Skin epidermis (tissue), 12 donors: ENCODE measurements at regions not wholly inside any gene's neighbourhood (a gene's known extent, or its start where the extent isn't known, plus 50 kb on each side); places are given as distances from the start of the nearest gene placed in this dataset.

ENCODE experiments used
- H3K27ac ChIP-seq, 21 experiments: fragments of 200-600 bp; sonication (generic) in 11 of 21; one replicate each; pipeline ENCODE4 v1.5.0; 2020; ENCODE audit warnings: mild to moderate bottlenecking in 3 of 21, inconsistent platforms in 2 of 21, moderate library complexity in 2 of 21
- H3K4me3 ChIP-seq, 7 experiments: fragments of 200-600 bp; sonication (generic) in 2 of 7; one replicate each; pipeline ENCODE4 v1.5.0; 2020; ENCODE audit warnings: inconsistent platforms in 2 of 7, mild to moderate bottlenecking in 2 of 7, moderate library complexity in 1 of 7

DNA sequence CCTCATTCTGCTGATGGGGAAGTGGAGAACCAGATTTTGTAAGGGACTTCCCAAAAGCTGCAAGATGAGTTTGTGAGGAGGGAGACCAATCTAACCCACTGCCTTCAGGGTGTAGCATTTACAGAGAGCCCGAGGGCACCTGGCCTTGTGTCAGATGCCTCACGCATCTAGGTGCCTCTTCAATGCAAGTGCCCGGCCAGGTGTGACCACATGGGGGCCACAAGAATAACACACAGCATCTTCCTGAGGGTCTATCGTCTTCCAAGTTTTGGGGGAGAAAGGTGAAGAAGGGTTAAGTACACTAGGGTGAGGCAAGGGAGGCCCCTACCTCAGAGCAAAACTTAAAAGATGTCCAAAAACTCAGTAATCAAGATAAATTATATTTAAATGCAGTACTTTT is 401.7 kb upstream of the CDH5 start:
- no peak overlapping the region for H3K4me3 ChIP-seq

GRCh38 chr16:65961476-65962143 is 404.9 kb upstream of the CDH5 start:
- Histone ChIP-seq H3K27ac (no peak overlapping the region), H3K4me3 (no peak overlapping the region)

More for the DNA sequence above, 401.7 kb upstream of the CDH5 start:
- no peak overlapping the region for H3K27ac ChIP-seq

GRCh38 chr16:65959983-65960382 is 406.5 kb upstream of the CDH5 start:
- Histone ChIP-seq H3K27ac (no peak overlapping the region), H3K4me3 (no peak overlapping the region)

GRCh38 chr16:65958086-65958485 is 408.4 kb upstream of the CDH5 start:
- Histone ChIP-seq H3K4me3 (no peak overlapping the region), H3K27ac (no peak overlapping the region)

DNA sequence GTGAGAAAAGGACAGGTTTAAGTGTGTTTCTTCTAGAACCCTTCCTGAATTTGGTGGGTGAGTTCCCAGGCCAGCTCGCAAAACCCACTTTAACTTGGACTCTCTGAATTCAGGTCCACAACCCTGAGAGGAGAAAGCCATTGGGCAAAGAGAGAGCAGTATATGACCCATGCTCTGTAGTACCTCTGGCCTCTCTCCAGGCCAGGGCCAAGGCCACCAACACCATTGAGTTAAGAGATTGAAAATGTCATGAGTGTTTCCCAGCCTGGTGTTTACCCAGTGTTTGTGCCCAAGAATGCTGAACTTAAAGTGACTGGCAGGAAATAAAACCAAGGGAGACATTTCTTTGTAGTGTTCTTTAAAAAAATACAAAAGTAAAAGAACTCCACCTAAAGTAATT is 410.4 kb upstream of the CDH5 start:
- Histone ChIP-seq H3K27ac (no peak overlapping the region), H3K4me3 (no peak overlapping the region)

GRCh38 chr16:65954446-65954845 is 412.0 kb upstream of the CDH5 start:
- no peak overlapping the region for H3K4me3 ChIP-seq

GRCh38 chr16:65950211-65950610 is 416.3 kb upstream of the CDH5 start:
- H3K27ac ChIP-seq, result no peak overlapping the region
- H3K4me3 ChIP-seq, result no peak overlapping the region

More at GRCh38 chr16:65954446-65954845, 412.0 kb upstream of the CDH5 start:
- no peak overlapping the region for H3K27ac ChIP-seq

- Histone ChIP-seq H3K4me3 (no peak overlapping the region), H3K27ac (no peak overlapping the region)
Observed at GRCh38 chr16:65948361-65948760, 418.1 kb upstream of the CDH5 start.

- Histone ChIP-seq H3K27ac (no peak overlapping the region), H3K4me3 (no peak overlapping the region)
Observed at GRCh38 chr16:65947951-65948350, 418.5 kb upstream of the CDH5 start.

- no peak overlapping the region for H3K27ac ChIP-seq
- no peak overlapping the region for H3K4me3 ChIP-seq
Observed at GRCh38 chr16:65945493-65945892, 421.0 kb upstream of the CDH5 start.

DNA sequence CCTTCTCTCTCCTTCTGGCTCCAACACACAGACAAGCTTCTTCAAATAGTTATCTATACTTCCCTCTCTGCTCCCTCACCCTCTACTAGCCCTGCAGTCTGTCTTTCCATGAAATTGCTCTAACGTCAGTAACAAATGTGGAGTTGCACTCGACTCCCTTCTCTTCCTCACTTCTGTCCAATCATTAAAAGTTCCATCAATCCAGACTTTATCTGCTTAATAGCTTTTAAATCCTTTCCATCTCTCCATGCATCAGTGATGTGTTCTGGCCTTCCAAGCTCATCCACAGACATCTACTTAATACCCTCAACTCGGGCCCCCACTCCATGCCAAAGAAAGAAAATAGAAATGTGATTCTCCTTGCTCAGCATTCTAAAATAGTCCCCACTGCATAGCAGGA is 422.1 kb upstream of the CDH5 start:
- Histone ChIP-seq H3K27ac (no peak overlapping the region), H3K4me3 (no peak overlapping the region)

DNA sequence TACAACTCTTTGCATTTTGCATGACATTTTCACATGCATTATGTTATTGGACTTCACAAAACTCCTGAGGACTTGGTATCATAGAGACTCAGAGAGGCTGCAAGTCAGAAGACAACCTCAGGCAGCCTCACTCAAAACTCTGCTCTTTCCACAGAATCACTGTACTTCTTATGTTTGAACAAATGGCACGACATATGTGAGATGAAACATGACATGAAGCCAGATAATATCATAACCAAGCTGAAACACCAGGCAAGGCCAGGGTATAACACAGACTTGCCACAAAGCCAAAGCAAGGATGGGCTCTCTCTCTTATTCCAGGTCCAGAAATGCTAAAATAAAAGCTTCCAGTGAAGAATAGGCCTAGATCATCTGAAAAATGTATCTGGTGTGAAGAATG is 425.8 kb upstream of the CDH5 start:
- H3K4me3 ChIP-seq, result no peak overlapping the region
- H3K27ac ChIP-seq, result no peak overlapping the region

DNA sequence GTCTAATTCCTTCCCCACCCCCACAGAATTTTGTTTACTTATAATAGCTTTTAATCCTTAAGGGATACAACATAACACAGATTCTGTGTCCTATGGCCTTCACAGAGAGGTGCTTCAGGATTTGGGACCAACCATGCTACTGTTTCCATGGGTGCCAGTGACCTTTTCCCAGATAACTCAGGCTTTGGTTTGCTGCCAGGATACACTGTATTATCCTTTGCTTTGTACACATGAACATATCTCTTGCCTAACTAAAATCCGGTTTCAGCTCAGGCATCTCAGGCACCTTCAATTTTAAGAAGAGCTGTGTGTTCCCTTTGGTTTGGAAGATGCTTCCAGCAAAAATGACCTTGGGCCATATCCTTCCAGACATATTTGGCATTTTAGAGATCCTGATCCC is 428.4 kb upstream of the CDH5 start:
- no peak overlapping the region for H3K27ac ChIP-seq

DNA sequence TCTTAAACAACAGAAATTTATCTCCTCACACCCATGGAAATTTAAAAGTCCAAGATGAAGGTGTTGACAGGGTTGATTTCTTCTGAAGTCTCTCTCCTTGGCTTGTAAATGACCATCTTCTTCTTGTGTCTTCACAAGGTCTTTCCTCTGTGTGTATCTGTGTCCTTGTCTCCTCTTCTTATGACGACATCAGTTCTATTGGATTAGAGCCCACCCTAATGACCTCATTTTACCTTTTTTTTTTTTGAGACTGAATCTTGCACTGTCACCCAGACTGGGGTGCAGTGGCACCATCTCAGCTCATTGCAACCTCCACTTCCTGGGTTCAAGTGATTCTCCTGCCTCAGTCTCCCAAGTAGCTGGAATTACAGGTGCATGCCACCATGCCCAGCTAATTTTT is 429.0 kb upstream of the CDH5 start:
- H3K4me3 ChIP-seq, result no peak overlapping the region
- no peak overlapping the region for H3K27ac ChIP-seq

More for the DNA sequence above, 428.4 kb upstream of the CDH5 start:
- H3K4me3 ChIP-seq, result no peak overlapping the region

- Histone ChIP-seq H3K4me3 (no peak overlapping the region), H3K27ac (no peak overlapping the region)
Observed at GRCh38 chr16:65936096-65936495, 430.4 kb upstream of the CDH5 start.

DNA sequence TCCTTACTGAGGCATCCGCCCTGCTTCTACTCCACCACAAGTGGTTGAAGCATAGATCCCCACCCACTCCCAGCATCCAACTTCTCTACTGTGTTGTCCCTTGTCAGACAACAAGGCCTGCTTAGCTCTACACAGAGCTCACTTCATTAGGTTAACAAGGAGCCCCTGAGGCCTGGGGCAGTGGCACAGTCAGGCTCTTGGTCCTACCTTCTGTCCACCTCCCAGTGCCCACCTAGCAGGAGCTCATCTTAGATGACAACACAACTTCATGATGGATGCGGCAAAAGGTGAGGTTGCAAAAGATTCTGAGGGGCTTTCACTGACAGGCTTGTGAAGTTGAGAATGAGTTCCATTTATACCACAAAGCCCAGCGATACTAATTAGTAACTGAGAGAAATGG is 432.0 kb upstream of the CDH5 start:
- no peak overlapping the region for H3K4me3 ChIP-seq
- no peak overlapping the region for H3K27ac ChIP-seq

DNA sequence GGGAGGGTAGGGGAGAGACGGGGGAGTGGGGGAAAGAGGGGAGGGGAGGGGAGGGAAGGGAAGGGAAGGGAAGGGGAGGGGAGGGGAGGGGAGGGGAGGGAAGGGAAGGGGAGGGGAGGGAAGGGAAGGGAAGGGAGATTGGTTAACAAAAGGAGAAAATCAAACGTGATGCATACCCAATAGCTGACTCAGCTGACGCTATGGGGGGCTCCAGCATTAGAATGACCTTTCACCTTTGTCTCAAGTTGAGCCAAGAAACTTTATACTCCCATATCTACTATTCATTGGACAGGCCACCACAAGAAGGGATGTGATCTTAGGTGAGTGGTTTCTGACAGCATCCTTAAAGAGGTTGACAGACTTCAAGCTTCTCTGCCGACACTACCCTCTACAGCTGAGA is 432.8 kb upstream of the CDH5 start:
- no peak overlapping the region for H3K4me3 ChIP-seq
- no peak overlapping the region for H3K27ac ChIP-seq

- Histone ChIP-seq H3K4me3 (no peak overlapping the region), H3K27ac (no peak overlapping the region)
Observed at GRCh38 chr16:65932350-65933072, 434.0 kb upstream of the CDH5 start.

- no peak overlapping the region for H3K27ac ChIP-seq
- H3K4me3 ChIP-seq, result no peak overlapping the region
Observed at GRCh38 chr16:65922923-65923322, 443.6 kb upstream of the CDH5 start.

- no peak overlapping the region for H3K27ac ChIP-seq
- H3K4me3 ChIP-seq, result no peak overlapping the region
Observed at GRCh38 chr16:65919986-65920376, 446.5 kb upstream of the CDH5 start.

DNA sequence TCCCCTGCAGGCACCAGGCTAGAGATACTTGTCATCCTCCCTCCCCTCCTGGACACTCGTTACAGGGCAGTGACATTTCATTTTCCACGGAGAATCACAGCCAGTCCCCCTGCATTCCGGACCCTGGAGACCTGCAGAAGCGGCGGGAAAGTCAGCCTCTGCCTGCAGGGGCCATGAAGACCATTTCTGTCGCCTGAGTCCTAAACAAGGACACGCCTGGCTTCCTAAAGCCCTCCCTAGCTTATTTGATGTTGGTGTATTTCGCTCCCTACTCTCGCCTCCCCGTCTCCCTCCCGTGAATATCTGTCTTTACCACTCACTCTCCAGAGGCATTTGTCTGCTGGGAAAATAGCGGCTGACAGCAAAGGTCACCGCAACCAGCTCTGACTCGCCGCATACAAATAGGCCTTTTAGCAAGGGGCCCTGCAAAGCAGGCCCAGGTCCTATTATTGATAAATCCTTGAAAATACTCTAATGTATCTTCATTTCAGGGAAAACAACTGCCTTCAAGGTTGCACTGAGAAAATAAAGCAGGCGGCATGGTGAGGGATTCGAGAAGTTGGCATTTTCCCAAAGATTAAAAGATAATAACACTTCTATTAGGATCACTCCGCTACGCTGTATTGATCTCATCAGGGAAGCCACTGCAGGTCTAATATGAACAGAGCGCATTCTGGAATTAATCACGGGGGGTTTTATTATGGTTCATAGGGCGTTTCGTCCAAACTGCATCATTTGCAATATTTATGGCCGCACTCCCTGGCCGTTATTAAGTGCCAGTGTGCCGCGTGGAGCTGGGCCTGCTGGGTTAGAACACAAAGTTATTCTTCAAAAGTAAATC is 447.1 kb upstream of the CDH5 start:
- no peak overlapping the region for H3K4me3 ChIP-seq

More for the DNA sequence above, 447.1 kb upstream of the CDH5 start:
- no peak overlapping the region for H3K27ac ChIP-seq
